ENCODE measurements at regions not wholly inside any gene's neighbourhood (a gene's known extent, or its start where the extent isn't known, plus 50 kb on each side); places are given as distances from the start of the nearest gene placed in this dataset.

GRCh38 chr3:87088993-87089841, 98.3 kb upstream of the VGLL3 start:
- Histone ChIP-seq H3K4me1 (ENCODE audit: control insufficient read depth in 4 of 4, insufficient read depth in 4 of 4, low read length in 3 of 4) (peaks cover 0 to 11% (median 6%) of the 10 kb centered on the region in 4 donors), H3K4me3 (ENCODE audit: low read depth in 1 of 3, low read length in 3 of 3) (peak overlapping the region; percentile 55 to 86 (median 79)), H3K36me3 (ENCODE audit: control insufficient read depth in 4 of 4, insufficient read depth in 3 of 4, low read depth in 1 of 4, low read length in 3 of 4) (no peaks in the 10 kb centered on the region), H3K9ac (ENCODE audit: low read depth in 1 of 2, low read length in 2 of 2) (peak overlapping the region in 1 of 2 donors; percentile 36), H3K27ac (ENCODE audit: low read depth in 1 of 2, low read length in 2 of 2) (peak overlapping the region; percentile 23 to 62), H3K9me3 (ENCODE audit: control insufficient read depth in 4 of 4, low read length in 3 of 4) (no peaks in the 10 kb centered on the region), H3K27me3 (ENCODE audit: control insufficient read depth in 4 of 4, insufficient read depth in 4 of 4, low read length in 3 of 4) (no peaks in the 10 kb centered on the region)
- peak; percentile 62 for DNase-seq (ENCODE audit: low spot score)
- no peak for TF ChIP-seq MAX (IDR thresholded peaks at IDR 0.05)
- TF ChIP-seq TAF1 (conservative IDR thresholded peaks at IDR 0.05) = peak; percentile 41
- TF ChIP-seq ZBTB33 (IDR thresholded peaks at IDR 0.05) = no peak
- no peak for TF ChIP-seq REST (IDR thresholded peaks at IDR 0.05)
- TF ChIP-seq RXRA (IDR thresholded peaks at IDR 0.05) = no peak
- no peak for TF ChIP-seq GABPA (IDR thresholded peaks at IDR 0.05 in 1 of 2, conservative IDR thresholded peaks at IDR 0.05 in 1 of 2)
- no peak for TF ChIP-seq SP1 (IDR thresholded peaks at IDR 0.05)
- TF ChIP-seq EGR1 (IDR thresholded peaks at IDR 0.05; ENCODE audit: low read depth in 2 of 2) = no peak
- TF ChIP-seq HNF4A (conservative IDR thresholded peaks at IDR 0.05) = no peak
- TF ChIP-seq NR2F2 (IDR thresholded peaks at IDR 0.05) = peak; percentile 12
- TF ChIP-seq FOXA1 (IDR thresholded peaks at IDR 0.05) = no peak
- no peak for TF ChIP-seq CTCF (IDR thresholded peaks at IDR 0.05; ENCODE audit: low read depth, low read length, missing input control)
- no peak for TF ChIP-seq RAD21 (IDR thresholded peaks at IDR 0.05)
- TF ChIP-seq HNF4G (IDR thresholded peaks at IDR 0.05) = no peak
- TF ChIP-seq FOXA2 (IDR thresholded peaks at IDR 0.05) = no peak
- TF ChIP-seq YY1 (IDR thresholded peaks at IDR 0.05) = peak; percentile 33
- TF ChIP-seq ATF3 (IDR thresholded peaks at IDR 0.05) = no peak
- TF ChIP-seq JUND (IDR thresholded peaks at IDR 0.05) = no peak
- 6% methylated on average over 41 of the region's 41 CpGs for WGBS
